UCSD-AML1 (cell line): ENCODE measurements at regions not wholly inside any gene's neighbourhood (a gene's known extent, or its start where the extent isn't known, plus 50 kb on each side); places are given as distances from the start of the nearest gene placed in this dataset.

Experiments used
- DNase-seq: peaks from one replicate; lab custom pipeline; 2025; ENCODE audit not compliant: unreplicated experiment; lab: John Stamatoyannopoulos, UW

DNA sequence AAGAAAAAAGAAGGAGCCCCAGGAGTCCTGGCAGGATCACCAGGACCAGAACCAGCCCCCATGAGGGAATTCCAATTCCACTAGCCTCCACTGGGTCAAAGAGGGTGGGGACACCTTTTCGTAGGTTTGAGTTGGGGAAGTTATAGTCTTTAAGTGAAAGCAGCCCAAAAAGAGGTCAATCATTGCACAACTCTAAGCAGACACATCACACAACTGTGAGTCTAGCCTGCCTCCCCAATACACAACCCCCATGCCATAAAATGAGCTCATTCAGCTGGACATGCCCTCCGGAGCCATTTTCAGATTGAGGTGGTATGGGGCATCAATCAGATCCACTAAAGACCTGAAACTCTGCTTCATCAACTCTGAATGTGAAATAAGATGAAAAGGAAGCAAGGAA, 179.9 kb downstream of the NPHP4 start:
- DNase-seq: no peak

DNA sequence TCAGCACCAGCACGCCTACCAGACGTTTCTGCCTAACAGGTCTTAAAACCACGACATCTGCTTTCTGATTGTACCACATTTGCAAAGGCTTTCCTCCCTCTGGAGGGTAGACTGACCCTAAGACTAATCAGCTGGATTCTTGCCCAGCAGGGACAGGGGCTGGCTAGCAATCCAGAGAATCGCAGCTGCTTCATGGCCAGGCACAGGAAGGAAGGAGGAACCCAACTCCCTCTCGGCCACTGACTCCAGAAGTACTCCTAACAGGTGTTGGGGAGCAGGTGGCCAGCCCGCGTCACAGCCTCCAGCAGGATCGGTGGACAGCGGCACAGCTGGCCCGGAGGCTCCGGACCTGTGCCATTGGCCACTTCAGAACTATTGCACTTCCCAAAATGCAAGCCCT, 180.8 kb downstream of the NPHP4 start:
- no peak for DNase-seq

DNA sequence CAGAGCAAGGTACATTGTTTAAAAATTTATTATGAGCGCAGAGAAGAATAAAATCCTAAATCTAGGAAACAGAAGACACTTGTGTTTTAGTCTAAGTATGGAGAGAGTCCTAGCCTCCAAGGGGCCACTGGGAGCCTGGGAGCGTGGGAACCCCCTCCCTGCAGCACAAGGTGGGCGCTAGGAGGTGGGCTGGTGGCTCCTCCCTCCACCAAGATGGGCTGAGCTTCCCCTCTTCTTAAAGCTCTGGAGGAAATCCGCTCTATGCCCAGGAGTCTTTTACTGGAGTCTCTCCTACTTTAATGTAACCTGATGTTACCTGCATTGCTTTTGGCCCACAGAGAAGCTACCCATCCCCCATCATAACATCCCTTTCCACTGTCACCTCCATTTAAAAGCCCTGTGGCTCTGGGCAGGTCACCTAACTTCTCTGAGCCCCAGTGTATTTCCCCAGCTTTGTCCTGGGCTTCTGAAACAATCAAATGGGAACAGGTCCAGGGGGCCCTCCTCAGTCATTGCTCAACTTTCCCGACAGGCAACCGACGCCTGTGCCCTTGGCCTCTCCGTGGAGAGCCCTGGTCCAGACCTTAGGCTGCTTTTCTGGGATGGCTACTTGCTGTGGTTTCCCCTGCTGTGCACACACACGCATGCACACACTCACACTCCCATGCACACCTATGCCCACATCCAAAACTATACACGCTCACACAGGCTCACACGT, 181.5 kb downstream of the NPHP4 start:
- no peak for DNase-seq

- no peak for DNase-seq
Observed at GRCh38 chr1:5810131-5810530, 182.1 kb downstream of the NPHP4 start.

- DNase-seq: no peak
Observed at GRCh38 chr1:5809207-5809788, 182.9 kb downstream of the NPHP4 start.

- DNase-seq: no peak
Observed at GRCh38 chr1:5803851-5804250, 188.4 kb downstream of the NPHP4 start.

DNA sequence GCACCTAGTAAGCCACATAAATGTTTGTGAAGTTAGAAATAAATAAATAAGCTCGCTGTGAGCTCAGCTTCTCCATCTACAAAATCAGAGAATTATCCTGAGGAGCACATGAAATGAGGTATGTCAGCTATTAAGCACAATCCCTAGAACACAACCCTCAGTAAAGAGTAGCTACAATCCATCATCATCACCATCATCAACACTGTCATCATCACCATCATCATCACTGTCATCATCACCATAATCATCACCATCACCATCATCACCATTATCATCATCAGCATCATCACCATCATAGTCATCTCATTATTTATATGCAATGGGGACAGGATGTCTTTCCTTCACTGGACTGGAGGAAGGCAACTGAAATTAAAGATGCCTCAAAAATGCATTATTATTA, 189.6 kb downstream of the NPHP4 start:
- no peak for DNase-seq

GRCh38 chr1:5798904-5799303, 193.3 kb downstream of the NPHP4 start:
- no peak for DNase-seq

- no peak for DNase-seq
Observed at GRCh38 chr1:5798151-5798730, 194.0 kb downstream of the NPHP4 start.

GRCh38 chr1:5796028-5796427, 196.2 kb downstream of the NPHP4 start:
- DNase-seq: no peak

- DNase-seq: no peak
Observed at GRCh38 chr1:5794279-5794678, 197.9 kb downstream of the NPHP4 start.

DNA sequence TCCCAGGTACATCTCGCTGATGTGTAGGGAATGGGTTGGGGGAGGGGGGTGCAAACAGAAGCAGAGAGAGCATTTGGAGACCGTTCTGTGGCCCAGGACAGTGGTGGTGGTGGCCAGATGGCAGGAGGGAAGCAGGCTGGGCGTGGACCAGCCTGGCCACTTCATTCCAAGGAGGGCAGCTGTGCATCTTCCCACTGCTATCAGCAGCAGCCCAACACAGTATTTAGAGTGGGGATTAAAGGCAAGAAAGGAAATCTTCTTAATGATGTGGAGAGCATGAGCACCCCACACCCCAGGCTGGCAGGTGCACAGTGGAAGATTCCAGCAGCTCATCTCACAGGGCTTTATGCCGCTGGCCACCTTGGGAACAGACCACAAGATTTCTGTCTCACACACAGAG, 198.7 kb downstream of the NPHP4 start:
- no peak for DNase-seq

GRCh38 chr1:5781079-5781478, 211.1 kb downstream of the NPHP4 start:
- DNase-seq: no peak

DNA sequence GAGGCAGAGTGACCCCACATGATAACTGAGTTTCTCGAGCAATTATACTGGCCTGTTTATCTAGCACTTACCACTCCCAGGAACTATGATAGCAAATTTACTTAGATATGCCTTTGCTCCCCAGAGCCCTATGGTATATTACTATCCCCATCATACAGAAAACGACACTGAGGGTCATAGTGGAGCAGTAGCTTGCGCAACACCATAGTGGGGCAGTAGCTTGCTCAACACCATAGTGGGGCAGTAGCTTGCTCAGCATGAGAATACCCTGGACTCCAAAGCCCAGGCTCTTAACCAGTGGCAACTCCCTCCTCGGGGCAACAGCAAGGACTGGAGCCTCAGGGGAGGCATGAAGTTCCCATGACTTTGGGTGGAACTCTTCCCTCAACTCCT, 211.9 kb downstream of the NPHP4 start:
- no peak for DNase-seq

- no peak for DNase-seq
Observed at GRCh38 chr1:5779608-5780323, 212.5 kb downstream of the NPHP4 start.

- DNase-seq: no peak
Observed at GRCh38 chr1:5776035-5776550, 216.1 kb downstream of the NPHP4 start.

- no peak for DNase-seq
Observed at GRCh38 chr1:5774019-5774418, 218.2 kb downstream of the NPHP4 start.

DNA sequence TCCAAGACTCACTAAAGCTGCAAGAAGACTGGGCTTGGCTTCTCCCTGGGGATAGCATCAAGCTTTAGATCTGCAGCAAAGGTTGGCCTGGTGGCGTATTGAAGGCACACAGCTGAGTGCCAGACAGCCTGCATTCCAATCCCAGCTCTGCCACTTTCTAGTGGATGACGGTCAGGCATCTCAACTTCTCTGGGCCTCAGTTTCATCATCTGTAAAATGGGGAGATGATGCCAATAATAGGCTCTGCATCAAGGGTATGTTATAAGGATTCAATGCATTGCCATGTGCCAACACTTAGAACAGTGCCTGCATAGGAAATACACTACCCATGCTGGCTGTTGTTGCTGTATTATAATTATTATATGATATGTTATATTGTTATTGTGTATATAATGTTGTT, 220.4 kb downstream of the NPHP4 start:
- no peak for DNase-seq

DNA sequence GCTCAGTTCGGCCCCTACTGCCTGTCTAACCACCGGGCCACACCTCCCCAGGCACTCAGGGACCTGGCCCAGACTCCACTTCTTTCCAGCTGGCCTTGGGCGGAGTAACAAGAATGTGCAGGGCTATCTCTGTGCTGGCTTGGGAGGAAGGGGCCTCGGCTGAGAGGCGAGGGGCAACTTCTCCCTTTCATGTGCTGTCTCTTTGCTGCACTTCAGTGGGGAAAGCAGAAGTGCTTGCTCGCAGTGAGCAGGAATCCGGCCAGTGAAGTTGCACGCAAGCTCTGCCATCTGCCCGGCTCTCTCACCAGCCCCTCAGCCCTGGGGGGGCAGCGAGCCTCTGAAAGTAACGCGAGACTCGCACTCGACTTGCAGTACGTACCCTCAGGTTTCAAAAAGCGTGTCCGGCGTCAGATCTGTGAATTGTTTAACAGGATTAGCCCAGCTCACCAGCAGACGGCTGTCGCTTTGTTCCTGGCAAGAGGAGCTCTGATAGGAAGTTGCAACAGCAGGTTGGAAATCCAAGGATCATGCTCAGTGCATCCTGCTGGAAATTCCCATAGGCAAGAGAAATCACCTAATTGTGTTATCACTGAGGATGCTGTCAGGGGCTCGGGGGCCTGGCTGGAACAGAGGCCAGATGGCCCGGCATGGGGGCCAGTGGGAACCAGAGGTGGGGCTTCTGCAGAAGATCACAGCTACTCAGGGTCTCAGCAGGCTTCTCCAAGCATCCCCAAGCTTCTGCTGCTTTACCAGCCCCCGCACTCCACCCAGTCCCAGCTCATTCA, 221.1 kb downstream of the NPHP4 start:
- peak; percentile 54 for DNase-seq

DNA sequence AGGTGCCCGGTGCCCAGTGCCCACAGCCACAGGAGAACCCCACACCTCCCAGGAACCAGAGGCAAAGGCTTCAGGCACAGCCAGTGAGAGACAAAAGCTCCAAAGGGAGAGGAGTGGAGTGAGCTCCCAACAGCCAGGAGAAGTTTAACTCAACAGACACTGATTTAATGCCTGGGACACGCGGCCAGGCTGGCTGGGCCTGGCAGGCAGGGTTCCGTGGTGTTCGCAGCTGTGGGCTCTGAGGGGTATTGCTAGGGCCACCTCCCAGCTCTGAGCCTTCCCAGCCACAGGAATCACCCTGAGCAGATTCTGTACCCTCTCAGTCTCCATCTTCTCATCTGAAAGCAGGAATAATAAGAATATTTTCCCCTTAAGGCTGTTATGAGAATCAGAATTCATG, 222.5 kb downstream of the NPHP4 start:
- no peak for DNase-seq

GRCh38 chr1:5769146-5769545, 223.1 kb downstream of the NPHP4 start:
- no peak for DNase-seq
